GM18861 (cell line): ENCODE measurements at regions not wholly inside any gene's neighbourhood (a gene's known extent, or its start where the extent isn't known, plus 50 kb on each side); places are given as distances from the start of the nearest gene placed in this dataset.
"Not testable (repeated sequence)": the region's sequence is repeated elsewhere in the genome, so short reads cannot be mapped to it uniquely, and the experiment has no call there.

Experiments
- ATAC-seq: cut with Tn5 transposase; IDR thresholded peaks from one replicate; pipeline ENCODE4 v1.9.1; 2021; ENCODE audit not compliant: unreplicated experiment

DNA sequence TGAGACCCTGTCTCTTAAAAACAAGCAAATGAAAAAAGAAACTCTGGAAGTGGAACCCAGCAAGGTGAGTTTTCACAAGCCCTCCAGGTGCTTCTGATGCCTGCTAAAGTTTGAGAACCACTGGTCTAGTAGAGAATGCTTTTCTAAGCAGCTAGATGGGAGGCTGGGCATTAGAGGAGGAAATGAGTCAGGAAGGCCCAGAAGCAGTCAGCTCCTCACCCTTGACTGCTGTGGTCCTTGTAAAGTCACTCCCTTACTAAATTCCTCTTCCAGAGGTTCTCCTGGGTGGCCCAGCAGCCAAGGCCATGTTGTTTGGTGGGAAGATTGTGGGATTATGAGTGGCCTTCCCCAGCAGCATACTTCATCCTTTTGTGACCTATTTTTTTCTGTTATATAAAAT, 52.0 kb upstream of the FYN start:
- no peak for ATAC-seq

- no peak for ATAC-seq
These were observed 53.6 kb upstream of the FYN start for GRCh38 chr6:111926731-111927302.

DNA sequence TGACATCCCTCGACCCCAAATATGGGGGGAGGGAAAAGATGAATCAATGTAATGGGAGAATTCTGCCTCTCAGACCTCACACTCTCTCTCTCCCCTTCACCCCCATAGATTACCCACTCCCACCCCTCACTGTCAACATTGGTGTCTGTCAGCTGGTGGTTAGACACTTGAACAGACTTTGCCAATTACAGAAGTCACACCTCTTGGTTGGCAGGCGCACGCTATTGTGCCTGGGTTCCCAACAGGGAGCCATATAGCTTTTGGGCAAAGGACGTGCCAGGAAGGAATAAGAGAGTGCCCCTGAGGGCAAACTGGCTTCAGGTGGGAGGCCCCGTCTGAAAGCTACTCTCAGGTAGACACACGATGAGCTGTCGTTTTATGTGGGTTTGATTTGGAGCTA, 54.1 kb upstream of the FYN start:
- ATAC-seq, result no peak

DNA sequence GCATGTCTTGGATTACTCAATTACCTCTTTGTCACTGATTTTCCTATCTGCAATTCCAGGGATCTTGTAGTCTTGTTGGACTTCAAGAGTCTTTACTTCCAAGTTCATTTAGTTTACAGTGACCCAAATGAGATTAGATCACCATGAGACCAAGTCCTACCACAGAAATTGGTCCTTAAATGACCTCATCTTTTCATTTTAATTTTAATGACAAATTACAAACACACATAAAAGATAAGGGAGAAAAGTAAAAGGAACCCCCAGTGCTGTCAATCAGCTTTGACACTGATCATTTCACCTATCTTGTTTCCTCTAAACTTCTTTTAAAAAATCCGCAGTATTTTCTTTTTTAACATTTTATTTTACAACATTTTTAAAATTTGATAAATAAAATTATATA, 54.9 kb upstream of the FYN start:
- ATAC-seq, result no peak

- not testable (repeated sequence) for ATAC-seq
These were observed 61.4 kb upstream of the FYN start for GRCh38 chr6:111934611-111935010.

DNA sequence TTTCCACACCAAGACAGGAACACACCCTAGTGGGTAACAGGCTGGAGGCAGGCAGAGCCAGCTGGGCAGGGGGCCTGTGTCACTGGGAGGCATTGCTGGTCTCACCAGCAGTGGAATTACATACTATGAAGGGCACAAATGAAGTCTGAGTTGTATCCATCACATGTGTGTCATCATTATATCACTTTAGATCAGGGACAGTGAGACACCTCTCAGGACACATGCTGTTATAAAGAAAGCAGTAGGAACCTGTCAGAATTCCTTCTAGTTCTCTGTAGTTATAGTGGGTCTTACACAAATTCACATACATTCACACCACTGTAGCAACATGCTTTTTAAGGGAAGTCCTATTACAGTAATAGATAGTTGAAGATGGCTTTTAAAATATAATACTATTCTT, 63.5 kb upstream of the FYN start:
- ATAC-seq, result no peak

DNA sequence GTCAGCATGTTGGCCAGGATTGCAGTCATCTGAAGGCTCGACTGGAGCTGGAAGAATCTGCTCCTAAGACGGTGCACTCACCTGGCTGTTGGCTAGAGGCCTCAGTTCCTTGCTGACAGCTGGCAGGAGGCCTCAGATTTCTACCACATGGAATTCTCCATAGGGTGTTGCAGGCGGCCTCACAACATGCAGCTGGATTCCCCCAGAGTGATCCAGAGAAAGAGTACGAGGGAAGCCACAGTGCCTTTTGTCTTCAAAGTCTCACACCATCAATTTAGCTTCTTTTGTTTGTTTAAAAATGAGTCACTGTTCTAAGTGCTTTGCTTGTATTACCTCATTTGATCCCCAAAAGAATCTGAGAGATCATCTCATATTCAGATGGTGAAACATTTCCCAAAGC, 65.5 kb upstream of the FYN start:
- ATAC-seq, result no peak

DNA sequence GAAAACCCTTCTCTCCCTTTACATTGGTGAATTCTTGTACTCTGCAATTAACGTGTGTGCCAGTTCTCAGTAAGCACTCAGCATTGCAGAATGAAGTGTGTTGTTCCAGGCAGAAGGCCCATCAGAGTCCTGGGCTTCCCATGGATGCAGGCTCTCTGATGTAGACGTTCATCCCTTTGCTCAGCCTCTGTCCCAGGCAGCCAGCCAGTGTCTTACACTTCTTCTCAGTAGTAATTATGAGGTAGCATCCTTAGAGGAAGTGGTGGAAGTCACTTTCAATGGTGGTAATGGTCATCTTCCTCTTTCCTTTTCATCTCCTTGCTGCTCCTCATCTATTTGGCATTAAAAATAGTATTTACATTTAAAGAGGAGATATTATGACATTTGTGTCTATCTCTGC, 66.7 kb upstream of the FYN start:
- no peak for ATAC-seq

- ATAC-seq, result no peak
These were observed 67.5 kb upstream of the FYN start for GRCh38 chr6:111940801-111941200.

DNA sequence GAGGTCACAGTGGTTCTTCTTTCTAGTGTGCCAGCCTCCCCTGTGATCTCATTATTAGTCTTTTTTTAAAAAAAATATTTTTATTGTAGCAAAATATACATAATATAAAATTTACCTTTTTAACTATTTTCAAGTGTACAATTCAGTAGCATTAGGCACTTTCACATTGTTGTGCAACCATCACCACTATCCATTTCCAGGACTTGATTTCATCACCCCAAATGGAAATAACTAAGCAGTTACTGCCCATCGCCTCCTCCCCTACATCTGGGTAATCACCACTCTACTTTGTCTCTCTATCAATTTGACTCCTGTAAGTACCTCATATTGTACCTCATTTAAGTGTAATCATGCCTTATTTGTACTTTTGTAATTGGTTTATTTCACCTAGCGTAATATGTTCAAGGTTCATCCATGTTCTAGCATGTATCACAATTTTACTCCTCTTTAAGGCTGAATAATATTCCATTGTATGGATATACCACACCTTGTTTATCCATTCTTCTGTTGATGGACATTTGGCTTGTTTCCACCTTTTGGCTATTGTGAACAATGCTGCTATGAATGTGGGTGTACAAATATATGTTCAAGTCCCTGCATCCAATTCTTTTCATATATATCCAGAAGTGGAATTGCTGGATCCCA, 68.6 kb upstream of the FYN start:
- no peak for ATAC-seq

- no peak for ATAC-seq
These were observed 69.3 kb upstream of the FYN start for GRCh38 chr6:111942561-111942960.

DNA sequence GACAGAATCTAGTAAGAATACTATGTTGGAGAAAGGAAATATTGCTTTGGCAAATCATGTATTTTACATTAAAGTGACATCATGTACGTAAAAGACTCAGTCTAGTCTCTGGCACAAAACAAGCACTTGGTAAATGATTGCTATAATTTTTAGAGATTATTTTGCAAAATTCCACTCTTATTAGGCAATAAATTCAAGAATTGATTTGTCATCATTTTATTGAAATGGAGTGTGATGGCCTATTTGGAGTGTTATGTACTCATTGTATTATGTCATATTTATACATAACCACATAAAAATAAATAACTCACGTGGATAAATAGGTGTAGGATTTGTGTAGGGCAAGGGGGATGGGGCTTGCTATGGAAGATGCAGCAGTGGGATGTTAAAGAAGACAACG, 70.0 kb upstream of the FYN start:
- ATAC-seq, result no peak

DNA sequence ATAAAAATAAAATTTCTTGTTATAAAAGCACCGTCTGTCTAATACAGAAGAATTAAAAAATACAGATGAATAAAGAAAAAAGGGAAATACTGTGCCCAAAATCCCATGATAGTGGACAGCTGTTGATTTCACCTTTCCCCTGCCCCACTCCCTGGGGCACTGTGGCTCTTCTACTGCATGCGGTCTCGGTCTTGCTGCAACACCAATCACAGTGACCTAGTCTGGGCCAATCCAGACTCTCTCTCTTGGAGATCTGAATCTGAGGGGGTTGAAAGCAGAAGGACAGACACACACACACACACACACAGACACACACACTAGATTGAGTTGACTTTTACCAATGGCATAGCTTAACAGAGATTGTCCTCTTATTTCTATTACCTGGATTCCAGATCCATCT, 70.5 kb upstream of the FYN start:
- no peak for ATAC-seq

DNA sequence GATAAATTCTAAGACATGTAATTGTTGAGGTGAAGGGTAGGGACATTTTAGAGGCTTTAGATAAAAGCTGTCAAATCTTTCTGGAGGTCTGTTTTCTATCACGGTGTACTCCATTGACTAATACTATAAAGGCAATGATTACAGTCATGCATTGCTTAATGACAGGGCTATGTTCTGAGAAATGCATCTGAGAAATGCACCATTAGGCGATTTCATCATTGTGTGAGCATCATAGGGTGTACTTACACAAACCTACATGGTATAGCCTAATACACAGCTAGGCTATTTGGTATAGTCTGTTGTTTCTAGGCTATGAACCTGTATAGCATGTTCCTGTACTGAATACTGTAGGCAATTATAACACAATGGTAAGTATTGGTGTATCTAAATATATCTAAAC, 71.3 kb upstream of the FYN start:
- no peak for ATAC-seq

DNA sequence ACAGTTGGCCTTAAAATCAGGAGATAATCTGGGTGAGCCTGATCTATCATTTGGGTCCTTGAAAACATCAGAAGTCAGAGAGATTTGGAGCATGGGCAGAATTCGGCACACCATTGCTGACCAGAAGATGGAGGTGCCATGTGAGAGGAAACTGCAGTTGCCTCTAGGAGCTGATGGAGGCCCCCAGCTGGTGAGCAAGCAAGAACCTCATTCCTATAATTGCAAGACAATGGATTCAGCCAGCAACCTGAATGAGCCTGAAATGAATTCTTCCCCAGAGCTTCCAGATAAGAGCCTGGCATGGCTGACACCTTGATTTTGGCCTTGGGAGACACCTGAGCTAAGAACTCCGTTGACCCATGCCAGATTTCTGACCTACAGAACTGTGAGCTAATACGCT, 76.3 kb upstream of the FYN start:
- no peak for ATAC-seq

- ATAC-seq, result not testable (repeated sequence)
These were observed 76.7 kb upstream of the FYN start for GRCh38 chr6:111949984-111950383.

DNA sequence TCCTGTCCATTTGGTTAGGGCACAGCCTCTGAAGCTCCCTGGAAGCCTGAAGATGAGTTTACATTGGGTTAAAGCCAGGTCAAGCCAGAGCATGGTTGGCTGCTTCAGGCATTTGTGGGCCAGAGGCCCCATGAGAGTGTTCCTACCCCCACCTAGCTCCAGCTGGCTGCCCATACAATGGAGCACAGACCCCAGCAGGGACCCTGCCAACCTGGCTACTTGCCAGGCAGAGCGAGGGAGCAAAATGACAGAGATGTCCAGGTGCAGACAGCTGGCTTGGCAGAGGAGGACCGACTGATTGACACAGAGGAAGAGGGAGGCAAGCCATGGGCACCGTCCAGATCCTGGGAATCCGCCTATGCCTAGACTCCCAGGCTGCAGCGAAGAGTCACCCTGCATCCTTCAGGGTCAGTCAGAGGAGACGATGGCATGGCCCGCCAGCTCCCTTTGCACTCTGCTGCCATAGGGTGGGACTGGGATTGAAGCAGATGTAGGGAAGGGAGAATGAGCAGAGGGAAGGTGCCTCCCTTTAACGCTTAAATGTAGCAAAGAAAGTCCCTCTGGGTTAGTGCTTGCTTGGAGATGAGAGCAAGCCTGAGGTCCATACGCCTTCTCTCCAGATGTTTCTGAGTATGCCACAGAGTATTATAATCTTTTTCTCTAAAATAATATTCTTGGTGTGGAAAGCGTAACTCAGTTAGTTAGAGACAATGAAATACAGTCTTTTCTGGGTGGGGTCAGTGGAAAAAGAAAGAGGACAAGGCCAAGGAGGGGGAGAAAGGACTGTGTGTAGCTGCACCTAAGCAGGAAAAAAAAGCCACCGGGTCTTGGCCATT, 77.6 kb upstream of the FYN start:
- no peak for ATAC-seq

DNA sequence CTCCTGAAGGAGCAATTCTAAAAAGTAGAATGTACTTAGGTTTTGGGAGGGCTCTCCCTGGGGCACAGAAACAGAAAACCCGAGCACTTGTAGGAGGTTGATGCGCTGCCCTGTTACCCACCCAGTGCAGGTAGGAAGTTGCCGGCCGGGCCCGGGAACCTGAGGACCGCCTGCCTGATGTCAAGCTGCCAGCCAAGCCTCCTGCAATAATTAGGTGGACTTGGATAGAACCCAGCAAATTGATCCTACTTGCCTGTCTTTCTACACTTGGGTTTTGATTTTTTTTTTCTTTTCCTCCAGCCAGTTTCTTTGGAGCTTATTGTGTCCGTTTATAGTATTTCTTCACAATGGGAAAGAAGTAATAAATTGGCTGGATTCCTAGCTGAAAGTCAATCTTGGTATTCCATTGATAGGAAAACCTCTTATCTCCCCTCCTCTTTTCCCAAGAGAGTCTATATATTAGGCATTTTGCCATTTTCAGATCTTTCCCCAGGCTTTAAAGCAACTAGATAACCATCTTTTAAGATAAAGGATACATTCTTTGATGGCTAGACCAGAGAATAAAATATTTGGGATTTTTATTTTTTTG, 78.3 kb upstream of the FYN start:
- no peak for ATAC-seq

DNA sequence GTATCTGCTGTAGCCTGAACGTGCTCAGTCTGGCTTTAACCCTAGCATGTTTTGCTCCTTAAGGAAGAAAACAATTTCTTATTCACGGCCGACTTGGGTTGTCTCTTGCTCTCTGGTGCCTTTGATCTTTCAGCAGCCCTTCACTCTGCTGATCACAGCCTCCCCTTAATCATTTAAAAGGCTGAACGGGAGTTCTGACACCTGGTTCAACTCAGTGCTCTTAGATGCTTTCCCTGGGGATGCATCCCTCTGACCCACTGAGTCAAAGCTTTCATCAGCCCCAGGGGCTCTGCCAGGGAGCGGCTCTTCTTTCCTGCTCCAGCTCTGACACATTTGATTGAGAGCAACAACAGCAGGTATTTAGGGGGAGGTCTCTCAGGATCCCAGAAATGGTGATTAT, 79.0 kb upstream of the FYN start:
- ATAC-seq, result no peak

DNA sequence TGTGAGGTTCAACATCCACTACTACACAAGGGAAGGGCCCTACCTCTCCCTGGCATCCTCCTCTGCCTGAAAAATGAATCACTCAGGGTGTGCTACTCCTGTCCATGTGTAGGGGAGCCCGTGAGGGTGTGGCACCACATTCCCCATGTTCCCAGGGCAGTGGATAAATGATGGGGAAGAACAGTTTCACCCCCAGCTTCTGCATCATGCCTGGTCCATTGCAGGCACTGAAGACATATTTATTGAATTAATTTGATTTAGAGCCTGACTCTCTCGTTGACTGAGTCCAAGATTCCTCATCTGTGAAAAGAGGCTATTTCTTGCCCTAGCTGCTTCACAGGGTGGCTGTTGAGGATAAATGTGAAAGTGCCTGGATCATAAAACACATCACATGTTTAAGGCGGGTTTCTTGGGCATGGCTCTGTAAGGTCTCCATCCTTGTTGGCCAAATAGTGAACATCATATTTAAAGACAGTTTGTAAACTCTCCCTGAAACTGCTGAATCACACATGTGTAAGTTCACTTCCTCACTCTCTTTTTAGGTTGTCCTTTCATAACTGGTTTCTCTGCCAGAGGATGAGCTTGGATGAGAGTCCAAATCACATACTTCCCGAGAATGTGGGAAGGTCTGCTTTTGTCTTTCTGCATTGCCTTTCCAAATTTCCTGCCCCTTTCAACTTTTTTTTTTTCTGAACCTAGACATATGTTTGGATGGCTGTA, 79.7 kb upstream of the FYN start:
- ATAC-seq, result no peak

GRCh38 chr6:111956098-111956497, 82.8 kb upstream of the FYN start:
- ATAC-seq, result no peak
